ENCODE measurements at regions not wholly inside any gene's neighbourhood (a gene's known extent, or its start where the extent isn't known, plus 50 kb on each side); places are given as distances from the start of the nearest gene placed in this dataset.

GRCh38 chr22:49689255-49689770, 138.4 kb downstream of the BRD1 start:
- TF ChIP-seq POLR2AphosphoS5 (IDR thresholded peaks at IDR 0.05; ENCODE audit: low read depth) (no peak), CTCF (IDR thresholded peaks at IDR 0.05; ENCODE audit: insufficient read depth, low read length) (no peak), GABPA (IDR thresholded peaks at IDR 0.05; ENCODE audit: low read depth) (no peak), REST (IDR thresholded peaks at IDR 0.05; ENCODE audit: insufficient replicate concordance, low read depth) (no peak)

Measured in HL-60 (cell line).